ENCODE measurements at regions not wholly inside any gene's neighbourhood (a gene's known extent, or its start where the extent isn't known, plus 50 kb on each side); places are given as distances from the start of the nearest gene placed in this dataset.

DNA sequence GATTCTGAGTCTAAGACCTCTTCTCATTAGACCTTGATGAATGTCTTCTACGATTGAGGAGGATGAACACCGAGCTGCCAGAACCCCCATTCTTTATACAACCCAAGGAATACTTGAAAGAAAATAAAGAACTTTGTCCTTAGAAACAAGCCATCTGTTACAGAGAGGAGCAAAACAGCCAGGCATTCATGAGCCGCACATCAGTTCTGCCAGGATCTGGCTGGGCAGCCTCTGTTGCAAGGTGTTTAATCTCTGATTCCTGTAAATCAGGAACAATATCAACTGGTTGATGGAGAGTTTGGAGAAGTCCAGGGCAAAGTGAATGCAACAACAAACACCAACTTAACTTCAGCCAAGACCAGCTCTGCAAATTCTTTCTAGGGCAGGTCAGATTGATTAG, 165.5 kb upstream of the DMAC1 start:
- Mint-ChIP-seq H3K9me3 (ENCODE audit: unreplicated experiment) (peaks cover 9% of the 10 kb centered on the region), H3K36me3 (ENCODE audit: unreplicated experiment) (no peaks in the 10 kb centered on the region), H3K27ac (ENCODE audit: unreplicated experiment) (no peak overlapping the region), H3K27me3 (ENCODE audit: unreplicated experiment) (peaks cover 2% of the 10 kb centered on the region), H3K4me1 (ENCODE audit: low read depth, unreplicated experiment) (peaks cover 46% of the 10 kb centered on the region), H3K4me3 (ENCODE audit: unreplicated experiment) (no peak overlapping the region)
- no peak for DNase-seq
- TF ChIP-seq, protein P1, sequence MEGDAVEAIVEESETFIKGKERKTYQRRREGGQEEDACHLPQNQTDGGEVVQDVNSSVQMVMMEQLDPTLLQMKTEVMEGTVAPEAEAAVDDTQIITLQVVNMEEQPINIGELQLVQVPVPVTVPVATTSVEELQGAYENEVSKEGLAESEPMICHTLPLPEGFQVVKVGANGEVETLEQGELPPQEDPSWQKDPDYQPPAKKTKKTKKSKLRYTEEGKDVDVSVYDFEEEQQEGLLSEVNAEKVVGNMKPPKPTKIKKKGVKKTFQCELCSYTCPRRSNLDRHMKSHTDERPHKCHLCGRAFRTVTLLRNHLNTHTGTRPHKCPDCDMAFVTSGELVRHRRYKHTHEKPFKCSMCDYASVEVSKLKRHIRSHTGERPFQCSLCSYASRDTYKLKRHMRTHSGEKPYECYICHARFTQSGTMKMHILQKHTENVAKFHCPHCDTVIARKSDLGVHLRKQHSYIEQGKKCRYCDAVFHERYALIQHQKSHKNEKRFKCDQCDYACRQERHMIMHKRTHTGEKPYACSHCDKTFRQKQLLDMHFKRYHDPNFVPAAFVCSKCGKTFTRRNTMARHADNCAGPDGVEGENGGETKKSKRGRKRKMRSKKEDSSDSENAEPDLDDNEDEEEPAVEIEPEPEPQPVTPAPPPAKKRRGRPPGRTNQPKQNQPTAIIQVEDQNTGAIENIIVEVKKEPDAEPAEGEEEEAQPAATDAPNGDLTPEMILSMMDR (IDR thresholded peaks at IDR 0.05; ENCODE audit: partially characterized antibody, unreplicated experiment): no peak

DNA sequence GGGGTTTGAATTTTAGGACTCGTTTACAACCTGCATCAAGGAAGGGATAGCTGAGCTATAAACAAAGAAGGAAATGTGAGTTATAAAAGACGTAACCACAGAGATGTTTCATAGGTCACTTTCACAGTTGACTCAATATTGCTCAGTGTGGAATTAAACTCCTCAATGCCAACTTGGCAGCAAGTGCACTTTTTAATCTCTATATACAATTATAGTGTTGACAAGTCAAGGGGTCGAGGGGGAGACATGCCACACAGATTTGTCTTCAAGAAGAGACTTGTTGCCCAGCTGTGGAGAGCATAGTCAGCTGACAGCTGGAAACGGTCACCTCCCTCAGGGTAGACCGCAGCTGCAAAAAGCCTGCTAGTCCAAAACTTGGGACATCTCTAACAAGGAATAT, 163.4 kb upstream of the DMAC1 start:
- H3K27me3 Mint-ChIP-seq (ENCODE audit: unreplicated experiment): peaks cover under 1% of the 10 kb centered on the region
- peaks cover 60% of the 10 kb centered on the region for H3K4me1 Mint-ChIP-seq (ENCODE audit: low read depth, unreplicated experiment)
- peaks cover 9% of the 10 kb centered on the region for H3K9me3 Mint-ChIP-seq (ENCODE audit: unreplicated experiment)
- no peaks in the 10 kb centered on the region for H3K36me3 Mint-ChIP-seq (ENCODE audit: unreplicated experiment)
- TF ChIP-seq, protein P1 (IDR thresholded peaks at IDR 0.05; ENCODE audit: partially characterized antibody, unreplicated experiment): no peak
- H3K27ac Mint-ChIP-seq (ENCODE audit: unreplicated experiment): peak overlapping the region; percentile 98
- no peak for DNase-seq
- no peak overlapping the region for H3K4me3 Mint-ChIP-seq (ENCODE audit: unreplicated experiment)

DNA sequence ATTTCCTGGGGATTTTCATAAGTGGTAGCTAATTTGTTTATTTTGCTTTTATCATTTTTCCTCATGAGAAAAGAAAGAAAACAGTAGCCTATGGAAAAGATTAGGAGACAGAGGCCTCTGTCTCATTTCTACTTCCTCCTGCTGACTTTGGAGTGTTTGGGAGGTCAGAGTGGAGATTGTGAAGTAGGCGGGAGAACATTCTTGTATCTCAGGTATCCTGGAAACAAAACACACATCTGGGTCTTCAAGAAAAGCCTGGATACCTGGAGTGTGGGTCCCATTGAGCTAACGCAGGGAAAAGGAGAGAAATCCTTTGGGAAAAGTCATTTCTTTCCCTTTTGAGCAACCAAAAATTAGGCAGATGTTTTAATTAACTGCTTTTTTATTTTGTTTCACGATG, 161.5 kb upstream of the DMAC1 start:
- no peaks in the 10 kb centered on the region for H3K27me3 Mint-ChIP-seq (ENCODE audit: unreplicated experiment)
- TF ChIP-seq, protein P1 (IDR thresholded peaks at IDR 0.05; ENCODE audit: partially characterized antibody, unreplicated experiment): no peak
- H3K4me1 Mint-ChIP-seq (ENCODE audit: low read depth, unreplicated experiment): peaks cover 68% of the 10 kb centered on the region
- H3K36me3 Mint-ChIP-seq (ENCODE audit: unreplicated experiment): no peaks in the 10 kb centered on the region
- peaks cover 9% of the 10 kb centered on the region for H3K9me3 Mint-ChIP-seq (ENCODE audit: unreplicated experiment)
- H3K27ac Mint-ChIP-seq (ENCODE audit: unreplicated experiment): peak overlapping the region; percentile 98
- no peak for DNase-seq
- peak overlapping the region; percentile 8 for H3K4me3 Mint-ChIP-seq (ENCODE audit: unreplicated experiment)

DNA sequence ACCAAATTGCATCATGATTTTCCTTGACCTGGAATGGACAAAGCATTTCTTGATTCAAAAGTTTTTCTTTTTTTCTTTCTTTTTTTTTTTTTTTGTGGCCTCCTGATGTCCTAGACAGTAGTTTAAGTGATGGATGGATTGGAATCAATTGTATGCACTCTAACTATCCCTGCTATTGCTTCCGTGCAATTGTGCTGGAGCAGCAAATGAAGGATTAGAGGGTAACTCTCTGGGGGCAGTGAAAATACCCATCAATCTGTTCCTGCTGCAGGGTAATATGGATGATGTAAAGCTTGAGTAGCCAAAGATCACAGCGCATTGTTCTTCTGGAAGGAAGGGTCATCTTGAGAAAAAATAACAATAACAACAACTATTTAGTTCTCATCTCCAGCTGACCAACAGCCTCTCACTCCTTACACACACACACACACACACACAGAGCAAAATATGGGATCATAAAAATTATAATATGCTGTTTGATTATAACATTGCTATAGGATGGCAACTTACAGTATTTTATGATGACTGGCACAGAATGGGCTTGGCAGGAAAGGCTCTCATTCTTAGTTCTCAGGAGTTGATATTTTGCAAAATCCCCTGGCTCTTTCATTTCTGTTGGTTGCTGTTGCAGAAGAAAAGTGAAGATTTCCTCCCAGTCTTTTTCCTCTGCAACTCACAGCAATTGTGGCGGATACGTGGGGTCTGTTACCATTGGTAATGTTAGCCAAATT, 160.9 kb upstream of the DMAC1 start:
- TF ChIP-seq, protein P1 (IDR thresholded peaks at IDR 0.05; ENCODE audit: partially characterized antibody, unreplicated experiment): no peak

DNA sequence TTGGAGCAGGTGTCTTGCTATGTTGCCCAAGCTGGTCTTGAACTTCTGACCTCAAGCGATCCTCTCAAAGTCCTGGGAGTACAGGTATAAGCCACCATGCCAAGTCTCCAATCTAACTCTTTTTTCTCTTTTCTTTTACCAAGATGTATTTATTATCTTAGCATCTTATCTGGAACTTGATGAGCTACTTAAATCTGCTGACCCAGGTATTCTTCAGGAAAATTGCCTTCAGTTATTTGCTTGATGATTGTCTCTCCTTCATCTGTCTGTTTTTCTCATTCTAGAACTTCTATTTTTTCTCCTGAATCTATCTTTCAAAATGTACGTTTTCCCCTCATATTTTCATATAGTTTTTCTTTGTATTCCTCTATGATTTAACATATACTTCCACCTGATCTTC, 158.2 kb upstream of the DMAC1 start:
- no peaks in the 10 kb centered on the region for H3K36me3 Mint-ChIP-seq (ENCODE audit: unreplicated experiment)
- no peak overlapping the region for H3K27ac Mint-ChIP-seq (ENCODE audit: unreplicated experiment)
- no peak for DNase-seq
- H3K4me1 Mint-ChIP-seq (ENCODE audit: low read depth, unreplicated experiment): peaks cover 50% of the 10 kb centered on the region
- H3K9me3 Mint-ChIP-seq (ENCODE audit: unreplicated experiment): peaks cover 9% of the 10 kb centered on the region
- H3K27me3 Mint-ChIP-seq (ENCODE audit: unreplicated experiment): no peaks in the 10 kb centered on the region
- TF ChIP-seq, protein P1 (IDR thresholded peaks at IDR 0.05; ENCODE audit: partially characterized antibody, unreplicated experiment): no peak
- H3K4me3 Mint-ChIP-seq (ENCODE audit: unreplicated experiment): no peak overlapping the region

More for the DNA sequence above, 160.9 kb upstream of the DMAC1 start:
- Mint-ChIP-seq H3K9me3 (ENCODE audit: unreplicated experiment) (peaks cover 9% of the 10 kb centered on the region), H3K27me3 (ENCODE audit: unreplicated experiment) (no peaks in the 10 kb centered on the region), H3K36me3 (ENCODE audit: unreplicated experiment) (no peaks in the 10 kb centered on the region), H3K27ac (ENCODE audit: unreplicated experiment) (peak overlapping the region; percentile 98), H3K4me1 (ENCODE audit: low read depth, unreplicated experiment) (peaks cover 66% of the 10 kb centered on the region), H3K4me3 (ENCODE audit: unreplicated experiment) (peak overlapping the region; percentile 80)
- no peak for DNase-seq

All from glutamatergic neuron (in vitro differentiated cells).